ENCODE measurements at regions not wholly inside any gene's neighbourhood (a gene's known extent, or its start where the extent isn't known, plus 50 kb on each side); places are given as distances from the start of the nearest gene placed in this dataset.
A peak's percentile ranks its signal among the peaks of the same experiment; 100 is the strongest.

GRCh38 chr5:30838936-30839496 is 354.5 kb upstream of the CDH6 start:
- DNase-seq = no peak

GRCh38 chr5:30832519-30832918 is 361.0 kb upstream of the CDH6 start:
- peak; percentile 85 for DNase-seq

- no peak for DNase-seq
Measured at GRCh38 chr5:30831605-30832004, 361.9 kb upstream of the CDH6 start.

GRCh38 chr5:30831123-30831522 is 362.4 kb upstream of the CDH6 start:
- no peak for DNase-seq

DNA sequence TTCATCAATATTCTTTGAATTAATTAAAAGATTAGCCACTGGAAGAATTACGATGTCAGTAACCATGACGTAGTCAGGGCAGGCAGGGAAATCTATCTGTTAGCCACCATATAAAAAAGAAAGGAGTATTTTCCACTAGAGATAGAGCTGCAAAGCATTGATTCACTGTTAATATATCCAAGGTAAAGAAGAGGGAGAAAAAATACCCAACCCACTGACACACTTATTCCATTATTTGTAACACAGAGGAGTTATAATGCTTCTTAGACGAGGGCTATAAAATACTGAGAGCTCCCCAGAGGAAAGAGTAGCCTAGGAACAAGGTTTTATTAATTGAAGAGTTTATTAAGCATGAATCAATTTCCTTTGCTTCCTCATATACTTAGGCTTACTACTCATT is 382.2 kb upstream of the CDH6 start:
- no peak for DNase-seq

DNA sequence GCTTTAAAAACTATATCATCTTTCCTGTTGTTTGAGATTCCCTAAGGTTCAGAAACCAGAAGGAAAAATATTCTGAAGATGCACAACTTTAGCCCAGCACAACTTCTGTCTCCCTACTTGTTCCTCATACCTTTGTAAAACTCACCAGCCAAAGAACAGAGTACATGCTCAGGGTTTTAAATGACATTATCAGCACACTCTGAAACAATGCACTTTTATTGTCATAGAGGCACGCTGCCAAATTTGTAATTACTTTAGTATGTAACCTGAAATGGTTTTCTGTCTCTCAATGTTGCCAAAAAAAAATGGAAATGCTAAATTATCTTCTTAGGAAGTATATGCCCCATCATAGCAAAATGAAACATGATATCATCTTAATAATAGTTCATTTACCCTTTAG is 383.6 kb upstream of the CDH6 start:
- no peak for DNase-seq

- no peak for DNase-seq
Measured at GRCh38 chr5:30808996-30809395, 384.5 kb upstream of the CDH6 start.

GRCh38 chr5:30804739-30805505 is 388.6 kb upstream of the CDH6 start:
- DNase-seq = no peak

- DNase-seq = no peak
Measured at GRCh38 chr5:30802961-30803705, 390.4 kb upstream of the CDH6 start.

- no peak for DNase-seq
Measured at GRCh38 chr5:30781643-30782042, 411.8 kb upstream of the CDH6 start.

GRCh38 chr5:30768056-30768690 is 425.3 kb upstream of the CDH6 start:
- DNase-seq = no peak

- no peak for DNase-seq
Measured at GRCh38 chr5:30765706-30766105, 427.8 kb upstream of the CDH6 start.

GRCh38 chr5:30765227-30765626 is 428.3 kb upstream of the CDH6 start:
- DNase-seq = no peak

- DNase-seq = no peak
Measured at GRCh38 chr5:30764704-30765103, 428.8 kb upstream of the CDH6 start.

DNA sequence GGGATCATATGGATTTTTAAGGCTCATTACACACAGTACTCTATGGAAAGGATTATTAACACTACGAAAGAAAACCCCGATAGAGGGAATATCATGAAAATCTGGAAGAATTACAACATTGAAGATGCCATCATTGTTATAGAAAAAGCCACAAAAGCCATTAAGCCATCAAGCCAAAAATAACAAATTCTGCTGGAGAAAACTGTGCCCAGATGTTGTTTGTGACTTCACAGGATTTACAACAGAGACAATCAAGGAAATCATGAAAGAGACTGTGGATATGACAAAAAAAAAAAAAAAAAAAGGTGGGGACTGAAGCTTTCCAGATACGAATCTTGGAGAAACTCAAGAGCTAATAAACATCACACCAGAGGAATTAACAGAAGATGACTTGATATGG is 433.8 kb upstream of the CDH6 start:
- DNase-seq = no peak

DNA sequence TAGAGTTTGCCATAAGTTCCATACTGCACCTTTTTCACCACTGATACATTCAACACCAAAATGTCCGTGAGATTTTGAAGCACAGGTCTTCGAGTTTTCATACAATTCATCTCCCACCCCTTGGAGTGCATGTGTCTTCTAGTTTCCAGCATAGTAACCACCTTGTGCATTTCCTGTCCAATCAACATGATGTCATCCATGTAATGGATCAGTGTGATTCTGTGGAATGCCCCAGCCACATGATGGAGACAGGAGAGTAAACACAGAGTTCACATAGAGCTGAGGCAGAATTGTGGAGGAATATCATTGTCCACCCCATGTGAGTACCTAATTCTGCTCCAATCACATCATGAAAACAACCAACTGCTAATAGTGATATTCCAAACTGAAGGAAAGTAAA is 441.5 kb upstream of the CDH6 start:
- no peak for DNase-seq

- DNase-seq = no peak
Measured at GRCh38 chr5:30749971-30750370, 443.5 kb upstream of the CDH6 start.

GRCh38 chr5:30747412-30747811 is 446.1 kb upstream of the CDH6 start:
- no peak for DNase-seq

DNA sequence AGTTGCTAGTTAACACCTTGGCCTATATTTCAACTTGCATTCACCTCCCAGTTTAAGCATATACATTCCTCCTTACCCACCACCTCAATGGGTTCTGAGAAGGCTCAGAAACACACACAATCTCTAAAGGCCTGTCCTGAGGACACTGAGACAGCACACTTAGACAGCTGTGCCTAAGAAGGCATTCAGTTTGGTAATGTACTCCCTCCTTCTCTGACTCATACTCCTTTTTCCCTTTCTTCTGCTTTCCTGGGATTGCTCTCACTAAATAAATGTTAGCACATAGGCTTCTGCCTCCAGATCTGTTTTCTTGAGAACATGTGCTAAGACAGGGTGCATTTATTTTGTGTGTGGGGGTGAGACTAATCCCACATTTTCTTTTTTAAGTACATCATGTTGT is 456.8 kb upstream of the CDH6 start:
- DNase-seq = no peak

- DNase-seq = no peak
Measured at GRCh38 chr5:30734118-30734517, 459.4 kb upstream of the CDH6 start.

GRCh38 chr5:30725073-30725472 is 468.4 kb upstream of the CDH6 start:
- DNase-seq = no peak

DNA sequence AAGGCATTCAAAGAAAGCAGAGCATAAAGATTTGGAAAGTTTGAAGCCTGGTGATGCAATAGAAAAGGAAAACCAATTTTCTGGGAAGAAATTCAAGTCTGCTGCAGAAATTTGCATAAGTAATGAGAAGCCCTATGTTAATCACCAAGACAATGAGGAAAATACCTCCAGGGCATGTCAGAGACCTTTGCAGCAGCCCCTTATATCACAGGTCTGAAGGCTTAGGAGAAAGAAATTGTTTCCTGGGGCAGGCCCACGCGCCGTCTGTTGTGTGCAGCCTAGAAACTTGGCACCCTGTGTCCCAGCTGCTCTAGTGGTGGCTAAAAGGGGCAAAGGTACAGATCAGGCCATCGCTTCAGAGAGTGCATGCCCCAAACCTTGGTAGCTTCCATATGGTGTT is 495.3 kb upstream of the CDH6 start:
- no peak for DNase-seq

GRCh38 chr5:30693326-30693725 is 500.2 kb upstream of the CDH6 start:
- DNase-seq = no peak

- no peak for DNase-seq
Measured at GRCh38 chr5:30690931-30691330, 502.6 kb upstream of the CDH6 start.
